ENCODE measurements at regions not wholly inside any gene's neighbourhood (a gene's known extent, or its start where the extent isn't known, plus 50 kb on each side); places are given as distances from the start of the nearest gene placed in this dataset.

DNA sequence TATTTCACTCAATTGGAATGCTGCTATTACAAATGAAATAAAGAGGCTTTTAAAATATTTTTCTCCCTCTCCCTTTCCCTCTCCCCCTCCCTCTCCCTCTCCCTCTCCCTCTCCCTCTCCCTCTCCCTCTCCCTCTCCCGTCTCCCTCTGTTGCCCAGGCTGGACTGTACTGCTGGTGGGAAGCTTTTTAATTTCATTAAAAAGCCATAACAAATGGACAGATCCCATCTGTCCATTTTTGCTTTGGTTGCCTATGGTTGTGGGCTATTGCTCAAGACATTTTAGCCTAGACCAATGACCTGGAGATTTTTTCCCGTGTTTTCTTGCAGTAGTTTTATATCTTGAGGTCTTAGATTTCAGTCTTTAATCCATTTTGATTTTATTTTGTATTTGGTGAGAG is 107.2 kb upstream of the LRRC3B start:
- Histone ChIP-seq H3K4me1 (ENCODE audit: control insufficient read depth in 1 of 2, insufficient read depth in 2 of 2, low read length in 2 of 2) (no peaks in the 10 kb centered on the region), H3K36me3 (ENCODE audit: control insufficient read depth in 1 of 2, insufficient read depth in 2 of 2, low read length in 2 of 2) (no peaks in the 10 kb centered on the region), H3K4me3 (ENCODE audit: low read depth in 1 of 2, low read length in 2 of 2) (no peak overlapping the region), H3K27me3 (ENCODE audit: low read depth, low read length) (no peaks in the 10 kb centered on the region), H3K9me3 (ENCODE audit: control insufficient read depth in 1 of 2, low read length in 2 of 2) (no peaks in the 10 kb centered on the region), H3K27ac (ENCODE audit: low read length) (no peak overlapping the region)

GRCh38 chr3:26521261-26521660 is 101.3 kb upstream of the LRRC3B start:
- H3K27ac ChIP-seq (ENCODE audit: low read length): no peak overlapping the region
- no peak overlapping the region for H3K4me3 ChIP-seq (ENCODE audit: low read depth in 1 of 2, low read length in 2 of 2)
- H3K27me3 ChIP-seq (ENCODE audit: low read depth, low read length): no peaks in the 10 kb centered on the region
- no peaks in the 10 kb centered on the region for H3K36me3 ChIP-seq (ENCODE audit: control insufficient read depth in 1 of 2, insufficient read depth in 2 of 2, low read length in 2 of 2)
- peaks cover 0 to 6% of the 10 kb centered on the region in 2 donors for H3K9me3 ChIP-seq (ENCODE audit: control insufficient read depth in 1 of 2, low read length in 2 of 2)
- H3K4me1 ChIP-seq (ENCODE audit: control insufficient read depth in 1 of 2, insufficient read depth in 2 of 2, low read length in 2 of 2): no peaks in the 10 kb centered on the region

GRCh38 chr3:26522919-26523318 is 99.7 kb upstream of the LRRC3B start:
- H3K4me3 ChIP-seq (ENCODE audit: low read depth in 1 of 2, low read length in 2 of 2): no peak overlapping the region
- H3K36me3 ChIP-seq (ENCODE audit: control insufficient read depth in 1 of 2, insufficient read depth in 2 of 2, low read length in 2 of 2): no peaks in the 10 kb centered on the region
- H3K27me3 ChIP-seq (ENCODE audit: low read depth, low read length): no peaks in the 10 kb centered on the region
- peaks cover 0 to 8% of the 10 kb centered on the region in 2 donors for H3K9me3 ChIP-seq (ENCODE audit: control insufficient read depth in 1 of 2, low read length in 2 of 2)
- H3K4me1 ChIP-seq (ENCODE audit: control insufficient read depth in 1 of 2, insufficient read depth in 2 of 2, low read length in 2 of 2): no peaks in the 10 kb centered on the region
- H3K27ac ChIP-seq (ENCODE audit: low read length): no peak overlapping the region

DNA sequence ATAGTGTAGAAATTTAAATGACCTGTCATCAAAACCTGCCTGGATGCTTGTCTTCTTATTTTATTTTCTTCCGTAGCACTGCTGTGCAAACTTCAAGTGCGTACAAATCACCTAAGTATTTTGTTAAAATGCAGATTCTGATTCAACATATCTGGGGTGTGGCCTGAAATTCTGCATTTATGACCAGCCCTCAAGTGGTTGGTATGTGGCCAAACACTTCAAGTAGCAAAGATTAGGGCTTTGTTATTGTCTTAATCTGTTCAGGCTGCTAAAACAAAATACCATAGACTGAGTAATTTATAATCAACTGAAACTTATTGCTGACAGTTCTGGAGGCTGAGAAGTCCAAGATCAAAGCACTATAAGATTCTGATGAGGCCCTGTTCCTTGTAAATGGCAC is 97.6 kb upstream of the LRRC3B start:
- no peaks in the 10 kb centered on the region for H3K27me3 ChIP-seq (ENCODE audit: low read depth, low read length)
- no peaks in the 10 kb centered on the region for H3K4me1 ChIP-seq (ENCODE audit: control insufficient read depth in 1 of 2, insufficient read depth in 2 of 2, low read length in 2 of 2)
- no peaks in the 10 kb centered on the region for H3K36me3 ChIP-seq (ENCODE audit: control insufficient read depth in 1 of 2, insufficient read depth in 2 of 2, low read length in 2 of 2)
- no peak overlapping the region for H3K4me3 ChIP-seq (ENCODE audit: low read depth in 1 of 2, low read length in 2 of 2)
- no peak overlapping the region for H3K27ac ChIP-seq (ENCODE audit: low read length)
- H3K9me3 ChIP-seq (ENCODE audit: control insufficient read depth in 1 of 2, low read length in 2 of 2): peaks cover 0 to 10% of the 10 kb centered on the region in 2 donors

- H3K27me3 ChIP-seq (ENCODE audit: low read depth, low read length): no peaks in the 10 kb centered on the region
- no peaks in the 10 kb centered on the region for H3K9me3 ChIP-seq (ENCODE audit: control insufficient read depth in 1 of 2, low read length in 2 of 2)
- H3K4me3 ChIP-seq (ENCODE audit: low read depth in 1 of 2, low read length in 2 of 2): no peak overlapping the region
- H3K27ac ChIP-seq (ENCODE audit: low read length): no peak overlapping the region
- no peaks in the 10 kb centered on the region for H3K36me3 ChIP-seq (ENCODE audit: control insufficient read depth in 1 of 2, insufficient read depth in 2 of 2, low read length in 2 of 2)
- no peaks in the 10 kb centered on the region for H3K4me1 ChIP-seq (ENCODE audit: control insufficient read depth in 1 of 2, insufficient read depth in 2 of 2, low read length in 2 of 2)
These were observed 87.4 kb upstream of the LRRC3B start for GRCh38 chr3:26535151-26535550.

DNA sequence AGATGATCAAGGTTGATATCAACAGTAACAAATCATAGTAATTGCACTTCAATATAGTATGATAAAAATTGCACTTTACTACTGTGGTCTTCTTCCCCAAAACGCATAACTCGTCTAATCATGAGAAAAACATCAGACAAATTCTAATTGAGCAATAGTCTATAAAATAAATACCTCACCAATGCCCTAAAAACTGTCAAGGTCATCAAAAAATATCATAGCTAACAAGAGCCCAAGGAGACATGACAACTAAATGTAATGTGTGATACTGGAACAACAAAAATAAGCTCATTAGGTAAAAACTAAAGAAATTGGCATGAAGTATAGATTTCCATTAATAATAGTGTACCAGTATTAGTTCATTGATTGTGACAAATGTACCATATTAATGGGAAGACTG is 85.6 kb upstream of the LRRC3B start:
- no peak overlapping the region for H3K4me3 ChIP-seq (ENCODE audit: low read depth in 1 of 2, low read length in 2 of 2)
- no peaks in the 10 kb centered on the region for H3K4me1 ChIP-seq (ENCODE audit: control insufficient read depth in 1 of 2, insufficient read depth in 2 of 2, low read length in 2 of 2)
- H3K36me3 ChIP-seq (ENCODE audit: control insufficient read depth in 1 of 2, insufficient read depth in 2 of 2, low read length in 2 of 2): no peaks in the 10 kb centered on the region

GRCh38 chr3:26550413-26550812 is 72.2 kb upstream of the LRRC3B start:
- H3K4me1 ChIP-seq (ENCODE audit: control insufficient read depth in 1 of 2, insufficient read depth in 2 of 2, low read length in 2 of 2): no peaks in the 10 kb centered on the region

More for the DNA sequence above, 85.6 kb upstream of the LRRC3B start:
- H3K27me3 ChIP-seq (ENCODE audit: low read depth, low read length): no peaks in the 10 kb centered on the region
- no peak overlapping the region for H3K27ac ChIP-seq (ENCODE audit: low read length)
- H3K9me3 ChIP-seq (ENCODE audit: control insufficient read depth in 1 of 2, low read length in 2 of 2): no peaks in the 10 kb centered on the region

GRCh38 chr3:26556637-26557036 is 65.9 kb upstream of the LRRC3B start:
- Histone ChIP-seq H3K27ac (ENCODE audit: low read length) (no peak overlapping the region), H3K36me3 (ENCODE audit: control insufficient read depth in 1 of 2, insufficient read depth in 2 of 2, low read length in 2 of 2) (no peaks in the 10 kb centered on the region), H3K27me3 (ENCODE audit: low read depth, low read length) (no peaks in the 10 kb centered on the region), H3K4me1 (ENCODE audit: control insufficient read depth in 1 of 2, insufficient read depth in 2 of 2, low read length in 2 of 2) (no peaks in the 10 kb centered on the region), H3K9me3 (ENCODE audit: control insufficient read depth in 1 of 2, low read length in 2 of 2) (no peaks in the 10 kb centered on the region), H3K4me3 (ENCODE audit: low read depth in 1 of 2, low read length in 2 of 2) (no peak overlapping the region)

More at GRCh38 chr3:26550413-26550812, 72.2 kb upstream of the LRRC3B start:
- H3K27me3 ChIP-seq (ENCODE audit: low read depth, low read length): no peaks in the 10 kb centered on the region
- no peak overlapping the region for H3K27ac ChIP-seq (ENCODE audit: low read length)
- no peak overlapping the region for H3K4me3 ChIP-seq (ENCODE audit: low read depth in 1 of 2, low read length in 2 of 2)
- H3K9me3 ChIP-seq (ENCODE audit: control insufficient read depth in 1 of 2, low read length in 2 of 2): no peaks in the 10 kb centered on the region
- no peaks in the 10 kb centered on the region for H3K36me3 ChIP-seq (ENCODE audit: control insufficient read depth in 1 of 2, insufficient read depth in 2 of 2, low read length in 2 of 2)

- H3K36me3 ChIP-seq (ENCODE audit: control insufficient read depth in 1 of 2, insufficient read depth in 2 of 2, low read length in 2 of 2): no peaks in the 10 kb centered on the region
- H3K4me3 ChIP-seq (ENCODE audit: low read depth in 1 of 2, low read length in 2 of 2): no peak overlapping the region
- H3K27ac ChIP-seq (ENCODE audit: low read length): no peak overlapping the region
- peaks cover 0 to 7% of the 10 kb centered on the region in 2 donors for H3K4me1 ChIP-seq (ENCODE audit: control insufficient read depth in 1 of 2, insufficient read depth in 2 of 2, low read length in 2 of 2)
- no peaks in the 10 kb centered on the region for H3K27me3 ChIP-seq (ENCODE audit: low read depth, low read length)
- no peaks in the 10 kb centered on the region for H3K9me3 ChIP-seq (ENCODE audit: control insufficient read depth in 1 of 2, low read length in 2 of 2)
These were observed 64.3 kb upstream of the LRRC3B start for GRCh38 chr3:26558257-26558656.

GRCh38 chr3:26559227-26559626 is 63.3 kb upstream of the LRRC3B start:
- H3K4me3 ChIP-seq (ENCODE audit: low read depth in 1 of 2, low read length in 2 of 2): no peak overlapping the region
- H3K4me1 ChIP-seq (ENCODE audit: control insufficient read depth in 1 of 2, insufficient read depth in 2 of 2, low read length in 2 of 2): peaks cover 0 to 7% of the 10 kb centered on the region in 2 donors
- no peaks in the 10 kb centered on the region for H3K9me3 ChIP-seq (ENCODE audit: control insufficient read depth in 1 of 2, low read length in 2 of 2)
- no peak overlapping the region for H3K27ac ChIP-seq (ENCODE audit: low read length)
- no peaks in the 10 kb centered on the region for H3K27me3 ChIP-seq (ENCODE audit: low read depth, low read length)
- no peaks in the 10 kb centered on the region for H3K36me3 ChIP-seq (ENCODE audit: control insufficient read depth in 1 of 2, insufficient read depth in 2 of 2, low read length in 2 of 2)

- Histone ChIP-seq H3K9me3 (ENCODE audit: control insufficient read depth in 1 of 2, low read length in 2 of 2) (no peaks in the 10 kb centered on the region), H3K4me1 (ENCODE audit: control insufficient read depth in 1 of 2, insufficient read depth in 2 of 2, low read length in 2 of 2) (peaks cover 0 to 7% of the 10 kb centered on the region in 2 donors), H3K36me3 (ENCODE audit: control insufficient read depth in 1 of 2, insufficient read depth in 2 of 2, low read length in 2 of 2) (no peaks in the 10 kb centered on the region), H3K27ac (ENCODE audit: low read length) (no peak overlapping the region), H3K4me3 (ENCODE audit: low read depth in 1 of 2, low read length in 2 of 2) (no peak overlapping the region), H3K27me3 (ENCODE audit: low read depth, low read length) (no peaks in the 10 kb centered on the region)
These were observed 62.5 kb upstream of the LRRC3B start for GRCh38 chr3:26560081-26560480.

- H3K27me3 ChIP-seq (ENCODE audit: low read depth, low read length): no peaks in the 10 kb centered on the region
- H3K36me3 ChIP-seq (ENCODE audit: control insufficient read depth in 1 of 2, insufficient read depth in 2 of 2, low read length in 2 of 2): no peaks in the 10 kb centered on the region
- H3K4me1 ChIP-seq (ENCODE audit: control insufficient read depth in 1 of 2, insufficient read depth in 2 of 2, low read length in 2 of 2): peaks cover 0 to 7% of the 10 kb centered on the region in 2 donors
- H3K27ac ChIP-seq (ENCODE audit: low read length): no peak overlapping the region
- H3K4me3 ChIP-seq (ENCODE audit: low read depth in 1 of 2, low read length in 2 of 2): no peak overlapping the region
- no peaks in the 10 kb centered on the region for H3K9me3 ChIP-seq (ENCODE audit: control insufficient read depth in 1 of 2, low read length in 2 of 2)
These were observed 60.4 kb upstream of the LRRC3B start for GRCh38 chr3:26562021-26562768.

Measured in muscle layer of duodenum (tissue), 2 donors.